GM20000 (cell line): ENCODE measurements at regions not wholly inside any gene's neighbourhood (a gene's known extent, or its start where the extent isn't known, plus 50 kb on each side); places are given as distances from the start of the nearest gene placed in this dataset.

ENCODE experiments used
- DNase-seq: peaks from one replicate; pipeline ENCODE4 v3.0.0; 2012; ENCODE audit warnings: low spot score
- TF ChIP-seq, protein P1 (sequence below): IDR thresholded peaks from 2 replicates; pipeline ENCODE4 v1.5.1; 2012; ENCODE audit warnings: mild to moderate bottlenecking, control low read depth; ENCODE audit errors: extremely low read depth, missing control alignments

DNA sequence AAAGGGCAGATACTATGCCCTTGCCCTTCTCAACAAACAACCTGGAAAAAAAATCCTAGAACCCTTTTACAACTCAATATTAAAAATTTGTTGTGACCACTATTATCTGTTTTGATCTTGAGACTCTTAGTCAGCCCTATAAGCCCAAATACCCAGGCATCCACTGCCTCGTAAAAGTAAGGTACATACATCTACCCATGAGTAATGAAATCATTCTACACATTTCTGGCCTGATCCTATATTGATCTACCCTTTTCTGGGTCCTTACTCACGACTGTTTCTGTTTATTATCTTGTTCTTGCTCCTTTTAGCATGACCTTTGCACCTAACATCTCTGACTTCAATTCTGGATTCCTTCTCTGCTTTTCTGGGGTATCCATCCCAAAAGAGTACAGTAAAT, 56.8 kb downstream of the SCG2 start:
- TF ChIP-seq, protein P1, sequence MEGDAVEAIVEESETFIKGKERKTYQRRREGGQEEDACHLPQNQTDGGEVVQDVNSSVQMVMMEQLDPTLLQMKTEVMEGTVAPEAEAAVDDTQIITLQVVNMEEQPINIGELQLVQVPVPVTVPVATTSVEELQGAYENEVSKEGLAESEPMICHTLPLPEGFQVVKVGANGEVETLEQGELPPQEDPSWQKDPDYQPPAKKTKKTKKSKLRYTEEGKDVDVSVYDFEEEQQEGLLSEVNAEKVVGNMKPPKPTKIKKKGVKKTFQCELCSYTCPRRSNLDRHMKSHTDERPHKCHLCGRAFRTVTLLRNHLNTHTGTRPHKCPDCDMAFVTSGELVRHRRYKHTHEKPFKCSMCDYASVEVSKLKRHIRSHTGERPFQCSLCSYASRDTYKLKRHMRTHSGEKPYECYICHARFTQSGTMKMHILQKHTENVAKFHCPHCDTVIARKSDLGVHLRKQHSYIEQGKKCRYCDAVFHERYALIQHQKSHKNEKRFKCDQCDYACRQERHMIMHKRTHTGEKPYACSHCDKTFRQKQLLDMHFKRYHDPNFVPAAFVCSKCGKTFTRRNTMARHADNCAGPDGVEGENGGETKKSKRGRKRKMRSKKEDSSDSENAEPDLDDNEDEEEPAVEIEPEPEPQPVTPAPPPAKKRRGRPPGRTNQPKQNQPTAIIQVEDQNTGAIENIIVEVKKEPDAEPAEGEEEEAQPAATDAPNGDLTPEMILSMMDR, result no peak
- no peak for DNase-seq

DNA sequence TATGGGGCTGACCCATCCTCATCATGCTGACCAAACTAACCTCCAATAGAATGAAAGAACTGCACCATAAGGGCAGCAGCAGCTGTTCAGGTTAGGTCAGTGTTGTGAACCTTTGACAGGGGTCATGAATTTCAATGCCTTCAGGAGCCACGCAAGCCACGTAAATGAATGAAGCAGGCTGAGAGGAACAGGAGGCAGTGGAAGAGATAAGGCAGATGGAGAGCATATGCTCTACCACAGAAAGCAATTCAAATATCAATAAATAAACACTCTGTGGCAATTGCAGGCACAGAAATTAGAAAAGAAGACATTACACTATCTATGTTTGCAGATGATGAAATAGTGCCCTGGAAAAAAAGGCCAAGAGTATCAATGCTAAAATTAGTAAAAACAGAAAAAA, 56.3 kb downstream of the SCG2 start:
- DNase-seq, result no peak

More for the DNA sequence above, 56.3 kb downstream of the SCG2 start:
- TF ChIP-seq, protein P1, result no peak
